ENCODE measurements at regions not wholly inside any gene's neighbourhood (a gene's known extent, or its start where the extent isn't known, plus 50 kb on each side); places are given as distances from the start of the nearest gene placed in this dataset.
"Not testable (repeated sequence)": the region's sequence is repeated elsewhere in the genome, so short reads cannot be mapped to it uniquely, and the experiment has no call there.

GRCh38 chr20:29448806-29449470, 1808.5 kb upstream of the DEFB115 start:
- H3F3A ChIP-seq (ENCODE audit: low read depth), result no peaks in the 10 kb centered on the region
- no peak overlapping the region for H2AFZ ChIP-seq (ENCODE audit: low read length)
- TF ChIP-seq CTCF (conservative IDR thresholded peaks at IDR 0.05; ENCODE audit: low read length) (no peak), EZH2phosphoT487 (IDR thresholded peaks at IDR 0.05; ENCODE audit: borderline replicate concordance) (no peak)
- H3K9me3 ChIP-seq (ENCODE audit: insufficient read depth, low read depth, low read length), result no peaks in the 10 kb centered on the region; the same call in 1 of the 2 replicates
- no peak overlapping the region for H3K9ac ChIP-seq (ENCODE audit: low read depth, low read length, poor library complexity, severe bottlenecking)
- H4K20me1 ChIP-seq (ENCODE audit: insufficient read depth, low read length, poor library complexity, severe bottlenecking), result no peaks in the 10 kb centered on the region
- no peaks in the 10 kb centered on the region for H3K4me1 ChIP-seq (ENCODE audit: insufficient read depth, low read length, poor library complexity, severe bottlenecking)
- no peaks in the 10 kb centered on the region for H3K36me3 ChIP-seq (ENCODE audit: insufficient read depth, low read length)
- H3K4me3 ChIP-seq (ENCODE audit: low read length, poor library complexity, severe bottlenecking), result no peak overlapping the region
- no peaks in the 10 kb centered on the region for H3K9me2 ChIP-seq (replicated peaks; ENCODE audit: low read depth, low read length)
- H3K79me2 ChIP-seq (ENCODE audit: insufficient read depth, low read length), result no peaks in the 10 kb centered on the region
- no peak overlapping the region for H3K4me2 ChIP-seq (ENCODE audit: low read depth, low read length, poor library complexity, severe bottlenecking)
- no peaks in the 10 kb centered on the region for H3K27me3 ChIP-seq (ENCODE audit: insufficient read depth, low read length, poor library complexity, severe bottlenecking)

GRCh38 chr20:29452186-29452585, 1805.3 kb upstream of the DEFB115 start:
- no peaks in the 10 kb centered on the region for H3K79me2 ChIP-seq (ENCODE audit: insufficient read depth, low read length)
- H3K9ac ChIP-seq (ENCODE audit: low read depth, low read length, poor library complexity, severe bottlenecking), result no peak overlapping the region
- TF ChIP-seq CTCF (conservative IDR thresholded peaks at IDR 0.05; ENCODE audit: low read length) (no peak), EZH2phosphoT487 (IDR thresholded peaks at IDR 0.05; ENCODE audit: borderline replicate concordance) (no peak)
- no peaks in the 10 kb centered on the region for H3K9me2 ChIP-seq (replicated peaks; ENCODE audit: low read depth, low read length)
- no peak overlapping the region for H3K4me2 ChIP-seq (ENCODE audit: low read depth, low read length, poor library complexity, severe bottlenecking)
- H3F3A ChIP-seq (ENCODE audit: low read depth), result no peaks in the 10 kb centered on the region
- no peaks in the 10 kb centered on the region for H3K4me1 ChIP-seq (ENCODE audit: insufficient read depth, low read length, poor library complexity, severe bottlenecking)
- H3K27me3 ChIP-seq (ENCODE audit: insufficient read depth, low read length, poor library complexity, severe bottlenecking), result no peaks in the 10 kb centered on the region
- no peaks in the 10 kb centered on the region for H4K20me1 ChIP-seq (ENCODE audit: insufficient read depth, low read length, poor library complexity, severe bottlenecking)
- no peak overlapping the region for H2AFZ ChIP-seq (ENCODE audit: low read length)
- no peaks in the 10 kb centered on the region; the same call in 1 of the 2 replicates for H3K9me3 ChIP-seq (ENCODE audit: insufficient read depth, low read depth, low read length)
- H3K36me3 ChIP-seq (ENCODE audit: insufficient read depth, low read length), result no peaks in the 10 kb centered on the region
- no peak overlapping the region for H3K4me3 ChIP-seq (ENCODE audit: low read length, poor library complexity, severe bottlenecking)

GRCh38 chr20:29456987-29457693, 1800.3 kb upstream of the DEFB115 start:
- not testable (repeated sequence) for H3K9me3 ChIP-seq (ENCODE audit: insufficient read depth, low read depth, low read length); H3K4me1 ChIP-seq (ENCODE audit: insufficient read depth, low read length, poor library complexity, severe bottlenecking)

More at GRCh38 chr20:29456987-29457693, 1800.3 kb upstream of the DEFB115 start:
- H3K9ac ChIP-seq (ENCODE audit: low read depth, low read length, poor library complexity, severe bottlenecking); H4K20me1 ChIP-seq (ENCODE audit: insufficient read depth, low read length, poor library complexity, severe bottlenecking); H3K9me2 ChIP-seq (replicated peaks; ENCODE audit: low read depth, low read length); H3K79me2 ChIP-seq (ENCODE audit: insufficient read depth, low read length); H3K36me3 ChIP-seq (ENCODE audit: insufficient read depth, low read length); H3K4me2 ChIP-seq (ENCODE audit: low read depth, low read length, poor library complexity, severe bottlenecking); H3K4me3 ChIP-seq (ENCODE audit: low read length, poor library complexity, severe bottlenecking); H2AFZ ChIP-seq (ENCODE audit: low read length); H3F3A ChIP-seq (ENCODE audit: low read depth); H3K27me3 ChIP-seq (ENCODE audit: insufficient read depth, low read length, poor library complexity, severe bottlenecking): not testable (repeated sequence)
